Suppressor macrophage (primary cell): ENCODE measurements at regions not wholly inside any gene's neighbourhood (a gene's known extent, or its start where the extent isn't known, plus 50 kb on each side); places are given as distances from the start of the nearest gene placed in this dataset.

ENCODE experiments used
- DNase-seq, 4 experiments: peaks; one replicate each; pipeline ENCODE4 v3.0.0-alpha.2; 2020 to 2022

DNA sequence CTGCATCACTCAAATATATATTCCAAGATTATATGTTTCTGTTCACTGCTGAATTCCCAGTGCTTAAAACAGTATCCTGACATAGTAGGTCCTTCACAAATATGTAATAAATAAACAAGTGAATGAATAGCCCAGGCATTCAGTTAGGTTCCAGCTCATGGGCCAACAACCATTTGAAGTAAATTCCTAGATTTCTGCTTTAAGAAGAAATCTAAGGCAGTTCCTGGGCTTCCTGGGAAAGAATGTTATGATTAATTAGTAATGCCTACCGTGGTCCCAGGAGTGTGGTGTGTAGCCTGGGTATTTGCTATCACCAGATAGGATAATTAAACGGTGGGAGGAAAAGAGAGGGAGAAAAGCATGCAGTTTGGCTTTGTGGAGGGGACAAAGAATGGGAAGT is 576.8 kb downstream of the SOX6 start:
- no peak for DNase-seq

DNA sequence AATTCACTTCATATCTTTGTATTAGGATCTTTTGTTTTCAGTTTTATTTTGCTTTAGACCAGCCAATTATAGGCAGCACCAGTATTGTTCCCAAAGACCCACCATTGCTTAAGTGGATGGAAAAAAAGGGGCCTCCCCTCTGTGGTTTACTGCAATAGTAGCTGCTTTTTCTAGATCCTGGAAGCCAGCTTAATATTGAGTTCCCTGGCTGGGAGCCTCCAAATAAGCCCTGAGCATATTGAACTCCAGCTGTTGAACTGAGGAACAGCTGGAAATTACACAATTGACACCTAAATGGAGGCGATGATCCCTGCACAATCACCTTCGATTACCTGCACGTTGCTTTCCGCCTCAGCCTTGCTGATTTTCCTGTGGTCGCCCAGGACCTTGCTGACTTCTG is 576.0 kb downstream of the SOX6 start:
- no peak for DNase-seq

DNA sequence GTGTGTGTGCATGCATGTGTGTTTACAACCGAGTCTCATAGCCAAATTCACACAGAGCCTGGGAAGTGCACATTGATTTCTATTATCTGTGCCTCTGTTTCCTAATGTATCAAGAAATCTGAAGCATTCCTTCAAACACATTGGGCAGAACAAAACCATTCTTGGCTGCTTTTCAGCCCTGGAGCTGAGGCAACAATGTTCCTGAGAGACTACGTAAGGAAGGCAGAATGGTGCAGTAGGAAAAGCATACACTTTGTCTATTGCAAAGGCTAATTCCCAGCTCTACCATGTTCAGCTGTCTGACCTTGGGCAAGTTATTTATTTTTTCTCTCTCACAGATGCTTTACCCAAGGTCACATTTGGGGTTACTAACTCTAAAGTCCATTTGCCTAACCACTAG is 575.5 kb downstream of the SOX6 start:
- DNase-seq: no peak

DNA sequence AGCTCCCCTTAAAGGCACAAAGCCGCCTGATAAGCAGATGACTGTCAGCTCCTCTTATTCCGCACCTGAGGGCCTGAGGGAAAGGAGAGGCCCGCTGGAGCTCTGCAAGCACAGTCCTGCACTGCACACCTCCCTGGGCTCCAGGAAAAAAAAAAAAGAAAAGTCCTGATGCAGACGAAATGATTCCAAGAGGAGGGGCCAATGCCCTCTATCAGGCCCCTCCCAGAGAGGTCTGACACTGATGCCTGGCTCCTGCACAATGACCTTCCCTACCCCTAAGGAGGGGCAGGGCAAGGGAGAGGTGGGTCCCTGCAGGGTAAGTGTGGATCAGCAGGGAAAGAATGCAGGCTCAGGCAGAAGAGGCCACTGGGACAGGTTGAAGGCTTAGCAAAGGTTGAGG is 572.7 kb downstream of the SOX6 start:
- no peak for DNase-seq

DNA sequence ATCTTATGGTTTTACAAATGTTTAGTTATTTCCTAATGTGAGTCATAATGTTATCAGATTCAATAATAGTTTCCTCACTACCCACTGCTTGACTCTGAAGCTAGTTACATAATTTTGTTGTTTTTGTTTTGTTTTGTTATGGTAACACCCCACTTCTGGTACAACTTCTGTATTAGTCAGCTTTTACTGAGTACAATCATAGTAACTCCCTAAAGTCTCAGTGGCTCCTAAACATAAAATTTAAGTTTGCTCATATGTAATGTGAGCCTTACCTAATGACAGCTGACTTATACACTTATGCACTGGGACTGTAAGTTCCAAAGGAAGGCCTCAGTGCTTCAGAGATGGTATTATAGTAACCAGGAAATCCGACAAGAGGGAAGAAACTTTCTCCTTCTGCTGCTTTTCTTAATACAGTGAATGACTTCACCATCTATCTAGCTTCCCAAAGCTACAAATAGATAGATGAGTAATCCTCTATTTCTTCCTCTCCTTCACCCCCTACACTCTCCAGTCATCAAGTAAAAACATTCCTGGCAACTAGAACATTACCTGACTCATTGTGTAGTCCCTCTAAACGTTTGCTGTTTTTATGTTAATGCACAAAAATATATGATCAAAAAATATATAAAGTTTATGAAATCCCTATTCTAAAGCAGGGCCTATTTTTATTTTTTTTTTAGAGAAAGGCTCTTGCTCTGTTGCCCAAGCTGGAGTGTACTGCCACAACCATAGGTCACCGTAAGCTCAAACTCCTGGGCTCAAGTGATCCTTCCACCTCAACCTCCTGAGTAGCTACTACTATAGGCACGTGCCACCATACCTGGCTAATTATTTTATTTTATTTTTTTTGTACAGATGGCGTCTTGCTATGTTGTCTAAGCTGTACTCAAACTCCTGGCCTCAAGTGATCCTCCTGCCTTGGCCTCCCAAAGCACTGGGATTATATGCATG is 563.0 kb downstream of the SOX6 start:
- DNase-seq: peak; percentile 16 to 84 (median 48)

DNA sequence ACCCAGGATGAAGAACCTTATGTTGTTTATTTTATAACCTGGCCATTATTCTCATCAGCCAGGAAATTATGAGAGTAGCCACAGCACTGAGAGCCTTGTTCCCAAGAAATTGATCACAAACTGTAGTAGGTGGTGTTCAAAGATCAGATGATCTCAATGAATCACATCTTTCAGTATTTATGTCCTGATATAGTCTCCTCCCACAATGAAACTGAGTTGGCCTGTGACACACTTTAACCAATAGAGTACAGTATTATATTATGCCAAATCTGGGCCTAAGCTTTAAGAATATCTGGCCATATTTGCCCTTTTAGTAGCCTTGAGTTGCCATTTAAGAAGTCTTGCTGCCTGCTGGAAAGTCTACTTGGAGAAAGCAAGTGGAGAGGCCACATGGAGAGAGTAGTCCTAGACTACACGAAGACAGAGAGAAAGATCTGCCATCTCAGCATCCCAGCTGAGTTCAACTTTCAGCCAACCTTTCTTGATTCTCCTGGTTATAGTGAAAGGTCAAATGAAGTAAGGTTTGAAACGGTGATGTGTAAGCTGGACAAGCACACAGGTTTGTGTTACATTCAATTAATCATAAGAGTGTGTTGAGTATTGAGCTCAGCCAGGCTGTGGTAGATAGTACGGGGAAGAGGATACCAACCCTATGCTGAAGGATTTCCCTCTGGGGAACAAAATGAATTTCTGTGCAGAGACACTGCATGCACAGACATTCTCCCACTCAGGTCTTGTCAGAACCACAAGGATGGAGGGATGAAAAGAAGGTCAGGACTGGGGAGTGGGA is 561.8 kb downstream of the SOX6 start:
- DNase-seq: no peak

DNA sequence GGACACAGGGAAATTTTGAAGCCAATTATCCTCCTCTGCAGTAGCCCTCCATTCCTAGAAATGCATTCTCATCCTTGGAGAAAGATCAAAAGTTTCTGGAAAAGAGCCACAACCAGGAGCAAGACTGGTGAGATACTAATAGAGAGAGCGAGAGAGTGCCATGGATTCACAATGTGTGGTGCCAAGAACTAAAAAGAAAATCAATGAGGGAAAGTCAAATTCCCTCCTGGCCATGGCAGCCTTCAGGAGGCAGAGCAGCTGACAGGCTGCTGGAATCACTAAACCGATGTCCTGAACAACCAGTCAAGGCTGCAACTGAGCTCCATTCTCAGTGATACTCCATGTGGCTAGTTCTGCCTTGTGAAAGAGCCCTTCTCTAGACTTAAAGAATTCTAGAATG is 561.0 kb downstream of the SOX6 start:
- no peak for DNase-seq

DNA sequence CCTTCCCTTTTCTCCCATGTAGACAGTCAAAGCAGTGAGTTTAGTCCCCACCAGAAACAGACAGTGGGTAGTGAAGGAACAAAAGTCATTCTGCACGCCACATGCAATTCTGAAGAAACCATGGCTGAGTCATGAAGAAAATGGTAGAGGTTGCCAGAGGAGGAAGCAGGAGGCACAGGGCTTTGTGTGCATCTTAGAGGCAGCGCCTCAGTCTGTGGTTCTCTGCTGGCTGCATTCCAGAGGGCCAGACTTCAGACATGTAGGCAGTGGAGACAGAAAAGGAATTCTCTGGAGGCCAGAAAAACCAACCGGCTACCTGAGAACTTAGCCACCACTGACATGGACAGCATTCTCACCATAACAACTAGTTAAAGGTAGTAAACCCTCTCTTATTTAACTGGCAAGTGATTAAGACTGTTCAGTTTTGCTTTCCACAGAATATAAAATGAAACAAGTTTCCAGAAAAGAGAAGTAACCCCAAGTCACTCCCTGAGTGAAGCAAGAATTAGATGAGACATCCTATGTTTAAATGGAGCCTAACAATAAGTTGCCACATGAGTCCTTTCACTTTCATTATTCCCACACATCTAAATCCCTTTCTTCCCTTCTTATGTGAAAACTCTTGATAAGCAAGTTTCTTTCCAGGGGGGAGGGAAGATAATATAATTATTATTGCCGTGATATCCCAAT is 556.1 kb downstream of the SOX6 start:
- peak; percentile 86 to 94 (median 90) for DNase-seq

DNA sequence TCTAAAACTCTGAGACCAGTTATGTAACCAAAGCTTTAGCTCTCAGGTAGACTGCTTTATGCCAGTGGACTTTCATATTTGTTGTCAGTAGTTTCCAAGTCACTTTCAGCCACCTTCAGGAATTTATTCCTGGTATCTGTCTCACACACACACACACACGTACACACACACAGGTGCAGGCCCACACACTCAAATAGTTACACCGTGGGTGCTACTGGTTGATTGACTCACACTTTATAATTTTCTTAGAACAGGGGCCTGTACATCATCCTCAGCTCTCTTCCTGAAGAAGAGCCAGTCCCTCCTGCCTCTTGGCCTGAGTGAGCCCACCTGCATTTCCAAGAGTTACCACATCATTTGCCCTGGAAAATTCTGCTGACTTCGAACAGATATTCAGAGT is 555.2 kb downstream of the SOX6 start:
- DNase-seq: no peak

DNA sequence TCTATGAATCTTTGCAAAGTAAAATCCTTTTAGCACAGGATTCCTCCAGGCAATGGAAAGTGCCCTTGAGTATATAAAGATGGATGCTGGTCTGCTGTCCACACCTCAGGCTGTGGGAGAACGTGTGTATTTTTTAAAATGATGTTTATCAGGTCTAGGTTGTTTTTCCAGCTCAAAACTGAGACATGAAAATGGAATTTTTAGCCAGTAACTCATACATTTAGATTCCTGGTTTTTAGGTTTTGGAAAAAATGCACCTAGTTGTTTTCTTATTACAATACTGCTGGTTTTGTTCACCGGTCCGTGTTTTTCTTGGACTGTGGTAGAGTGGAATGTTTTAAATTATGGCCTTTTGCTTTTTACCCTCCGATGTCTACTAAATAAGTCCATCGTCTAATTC is 554.7 kb downstream of the SOX6 start:
- DNase-seq: no peak

DNA sequence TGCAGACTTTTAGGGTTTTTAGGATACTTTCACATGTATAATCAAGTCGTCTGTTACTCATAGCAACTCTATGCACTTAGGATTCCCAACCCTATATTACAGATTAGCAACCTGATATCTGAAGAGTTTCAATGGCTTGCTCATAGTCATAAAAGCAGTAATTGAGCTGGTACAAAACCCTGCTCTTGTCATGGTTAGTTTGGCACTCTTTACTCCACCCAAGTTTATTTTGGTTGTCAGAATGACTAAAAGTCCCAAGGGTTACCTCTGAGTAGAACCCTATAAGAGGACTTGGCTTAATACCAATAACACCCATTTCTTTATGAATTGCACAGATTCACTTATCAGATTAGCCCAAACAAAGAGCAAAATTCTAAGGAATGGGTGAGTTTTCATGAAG is 550.6 kb downstream of the SOX6 start:
- no peak for DNase-seq

DNA sequence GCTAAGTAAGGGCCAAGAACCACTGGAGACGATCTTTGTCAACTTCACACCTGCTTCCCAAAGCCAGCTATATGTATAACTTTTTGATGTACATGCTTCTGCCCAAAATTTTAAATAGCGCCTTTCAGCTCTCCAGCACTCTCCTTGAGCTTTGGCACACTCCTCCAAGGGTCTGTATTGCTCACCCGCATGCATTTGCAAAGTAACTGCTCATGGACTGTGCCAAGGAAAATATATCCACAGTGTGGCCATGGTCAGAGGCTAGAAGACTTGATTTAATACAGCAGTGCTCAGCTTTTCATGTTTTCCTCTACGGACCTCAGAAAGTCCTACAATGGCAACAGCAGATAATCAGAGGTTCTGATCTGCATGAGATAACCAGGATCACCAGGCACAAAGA is 550.1 kb downstream of the SOX6 start:
- no peak for DNase-seq

DNA sequence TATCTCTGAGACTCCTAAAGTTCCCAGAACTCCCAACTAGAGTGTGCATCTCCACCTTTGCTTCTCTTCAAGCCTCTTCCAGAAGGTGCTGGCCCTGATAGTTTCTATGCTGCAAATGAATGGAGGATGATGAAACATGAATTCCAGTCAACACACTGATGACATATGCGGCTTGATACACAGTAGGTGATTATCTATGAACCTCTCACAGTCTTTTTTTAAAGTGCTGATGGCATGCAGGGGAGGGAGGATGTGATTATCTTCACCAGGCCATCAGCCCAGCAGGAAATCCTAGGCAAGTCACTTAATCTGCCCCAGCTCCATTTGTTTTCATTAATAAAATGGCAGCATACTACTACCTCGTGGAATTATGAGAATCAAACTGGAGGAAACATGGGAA is 548.5 kb downstream of the SOX6 start:
- DNase-seq: no peak

DNA sequence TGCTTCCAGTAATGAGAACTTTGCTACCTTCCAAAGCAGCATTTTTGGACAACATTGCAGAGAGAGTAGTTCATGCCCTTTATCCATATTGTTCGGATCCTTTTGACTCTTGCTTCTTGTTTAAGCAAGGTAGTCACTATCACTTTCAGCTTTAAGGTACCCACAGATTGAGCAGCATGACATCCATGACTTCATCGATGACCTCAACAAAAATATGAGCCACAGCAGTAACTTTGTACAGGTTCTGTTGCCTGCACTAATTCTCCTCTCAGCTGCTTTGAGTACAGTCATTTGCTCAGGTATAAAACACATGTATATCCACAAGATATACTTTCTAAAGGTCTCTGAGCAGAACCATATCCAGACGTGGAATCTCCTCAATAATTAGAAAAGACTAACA is 546.3 kb downstream of the SOX6 start:
- DNase-seq: no peak

DNA sequence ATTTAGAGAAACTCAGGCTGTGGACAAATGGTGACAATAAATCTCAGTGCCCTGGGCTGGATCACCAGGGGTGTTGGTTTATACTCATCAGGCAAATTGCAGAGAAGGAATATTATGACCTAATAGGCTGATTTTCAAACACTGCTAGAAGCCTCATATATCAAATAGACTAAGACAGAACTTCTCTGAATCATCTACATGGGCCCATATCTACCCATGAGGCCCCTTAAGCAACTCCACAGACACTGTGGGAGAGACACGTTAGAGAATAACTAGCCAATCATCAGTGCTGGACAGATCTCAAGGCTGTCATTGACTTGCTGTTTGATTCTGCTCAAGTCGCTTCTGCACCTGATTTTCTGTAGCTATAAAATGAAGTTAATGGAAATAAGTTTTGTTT is 545.8 kb downstream of the SOX6 start:
- DNase-seq: no peak

DNA sequence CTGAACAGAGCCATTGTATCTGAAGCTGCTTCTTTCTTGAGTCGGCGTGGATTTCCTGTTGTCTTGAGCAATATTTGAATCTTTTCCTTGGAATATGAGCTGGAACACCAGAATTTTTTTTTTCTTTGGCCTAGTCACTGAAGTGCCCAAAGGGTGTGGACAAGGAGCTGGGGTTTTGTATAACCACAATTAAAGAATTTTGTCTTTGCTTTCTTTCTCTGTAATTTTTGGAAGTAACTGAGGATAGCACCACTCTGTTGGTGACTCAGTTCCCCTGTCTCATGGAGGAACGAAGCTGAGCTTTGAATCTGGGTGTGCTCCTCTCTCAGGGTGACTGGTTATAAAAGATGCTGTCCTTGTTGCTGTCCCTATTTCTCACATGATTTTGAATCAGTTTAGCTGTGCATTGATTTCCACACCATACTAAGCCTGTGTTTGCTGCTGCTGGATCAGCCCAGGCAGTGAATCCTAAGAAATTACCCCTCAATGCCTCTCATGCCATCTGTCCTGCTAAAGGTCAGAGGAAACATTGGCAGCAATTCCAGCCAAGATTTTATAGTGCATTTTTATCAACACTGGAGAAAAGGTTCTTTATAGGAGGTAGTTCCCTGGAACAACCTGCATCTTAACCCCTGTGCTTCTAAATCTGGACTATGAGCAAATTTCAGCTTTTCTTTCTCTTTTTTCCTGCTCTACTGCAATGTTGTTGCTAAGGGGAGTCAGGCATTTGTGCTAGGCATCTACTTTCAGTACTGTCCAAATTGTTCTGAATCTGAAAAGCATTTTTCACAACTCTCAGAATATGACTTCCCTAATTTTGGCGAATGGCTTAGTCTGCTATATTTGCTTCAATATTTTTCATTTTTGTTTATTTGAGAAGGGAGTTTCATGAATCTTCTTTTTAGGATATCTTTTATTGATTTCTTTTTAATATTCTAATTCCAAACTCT is 540.8 kb downstream of the SOX6 start:
- DNase-seq: peak; percentile 19 to 72 (median 50)

DNA sequence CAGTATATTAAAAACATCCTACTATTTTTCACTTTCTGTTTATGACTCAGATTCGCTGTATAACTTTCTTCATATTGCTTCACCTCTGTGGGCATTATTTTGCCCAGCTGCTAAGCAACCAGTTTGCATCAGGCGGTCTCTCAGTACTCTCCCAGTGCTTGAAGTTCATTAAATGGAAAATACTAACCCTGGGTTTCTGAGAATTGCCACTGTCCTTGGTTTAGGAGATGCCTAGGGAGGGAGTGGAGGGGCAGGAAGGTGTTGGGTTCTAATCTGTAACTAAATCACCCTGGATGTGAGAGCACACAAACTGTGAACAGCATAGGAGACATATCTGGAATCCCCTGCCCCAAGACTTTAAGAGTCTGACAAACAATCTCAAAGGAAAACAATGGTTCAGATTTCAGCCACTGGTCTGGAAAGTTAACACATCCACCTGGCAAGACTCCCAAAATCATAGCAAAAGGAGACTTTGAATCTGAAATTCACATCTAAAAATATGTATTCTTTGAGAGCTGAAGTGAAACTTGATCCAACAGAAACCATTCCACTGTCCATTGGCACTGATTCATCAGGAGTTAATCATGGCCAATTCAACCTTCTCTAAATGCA is 540.0 kb downstream of the SOX6 start:
- peak; percentile 72 to 90 (median 82) for DNase-seq

DNA sequence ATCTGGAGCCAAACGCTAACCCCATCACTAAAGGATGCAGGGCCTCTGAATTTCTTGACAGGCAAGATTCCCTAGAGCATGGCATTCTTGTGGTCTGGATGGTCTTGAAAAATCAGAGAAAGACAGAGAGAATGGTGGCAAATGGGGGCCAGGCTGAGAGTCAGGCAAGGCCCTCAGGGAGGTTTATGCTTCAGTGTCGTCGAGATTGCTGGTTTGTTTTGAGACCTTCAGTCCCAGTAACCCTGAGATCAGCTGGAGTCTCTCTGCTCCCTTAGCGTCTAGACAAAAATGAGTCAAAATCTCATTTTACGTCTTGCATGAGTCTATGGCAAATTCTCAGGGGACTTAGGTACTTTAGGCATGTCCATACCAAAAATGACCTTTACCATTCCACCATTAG is 539.3 kb downstream of the SOX6 start:
- DNase-seq: no peak

DNA sequence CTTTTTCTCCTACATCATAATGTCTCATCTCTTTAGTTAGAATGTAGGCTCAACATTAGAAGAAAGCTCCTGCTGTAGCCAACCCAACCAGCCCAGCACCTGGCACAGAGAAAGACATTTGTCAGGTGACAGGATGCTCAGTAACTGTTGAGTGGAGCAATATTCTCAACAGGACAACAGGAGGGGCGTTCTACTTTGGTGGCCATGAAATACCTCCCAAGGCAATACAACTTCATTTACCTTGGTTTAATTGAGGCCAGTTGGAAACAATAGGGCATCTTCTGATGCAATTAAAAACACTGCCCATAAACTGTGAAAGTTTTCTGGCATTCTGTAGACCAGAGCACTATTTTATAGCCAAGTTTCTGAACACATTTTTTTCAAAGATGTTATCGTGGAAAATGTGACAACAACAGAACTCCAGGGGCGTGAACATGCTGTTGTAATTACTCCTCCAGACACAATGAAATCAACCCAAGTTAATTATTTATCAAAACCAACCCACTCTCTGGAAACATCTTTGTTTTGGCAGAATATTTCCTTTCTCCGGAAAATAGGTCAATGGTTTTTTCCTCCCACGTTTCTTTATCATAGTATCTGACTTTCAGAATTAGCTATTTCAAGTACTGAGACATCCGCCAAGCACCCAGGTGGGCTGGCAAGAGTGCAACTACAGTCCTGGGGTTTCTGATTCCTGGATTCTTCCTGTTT is 538.1 kb downstream of the SOX6 start:
- DNase-seq: peak in 1 of 4 experiments; percentile 27

DNA sequence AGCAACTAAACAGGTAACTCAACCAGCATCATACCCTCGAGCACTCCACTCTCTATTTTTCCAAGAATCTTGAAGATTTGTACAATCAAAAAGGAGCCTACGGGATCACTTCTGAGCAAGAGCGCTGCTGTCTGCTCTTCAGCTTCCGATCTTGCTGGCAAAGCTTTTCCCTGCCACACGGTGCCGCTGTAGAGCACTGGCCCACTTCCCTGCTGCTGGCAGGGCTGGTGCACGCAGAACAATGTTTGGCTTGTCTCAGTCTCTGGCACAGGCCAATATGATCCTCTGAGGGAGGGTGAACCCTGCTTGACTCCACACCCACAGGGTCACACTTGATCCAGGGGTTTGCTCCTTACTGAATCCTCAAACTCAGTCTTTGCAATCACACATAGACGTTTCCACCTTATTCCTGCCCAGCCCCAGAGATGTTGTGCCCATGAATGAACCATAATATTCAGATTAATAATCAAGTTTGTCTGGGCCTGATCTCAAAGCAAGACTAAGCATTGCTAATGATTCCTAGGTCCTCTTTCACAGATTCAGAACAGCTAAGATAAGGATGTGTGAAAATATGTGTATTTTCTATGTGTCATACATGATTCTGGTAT is 536.6 kb downstream of the SOX6 start:
- DNase-seq: peak; percentile 68 to 85 (median 78)
